ENCODE measurements at regions not wholly inside any gene's neighbourhood (a gene's known extent, or its start where the extent isn't known, plus 50 kb on each side); places are given as distances from the start of the nearest gene placed in this dataset.

GRCh38 chr4:100651499-100652175, 133.8 kb upstream of the EMCN start:
- no peaks in the 10 kb centered on the region for H3K36me3 ChIP-seq (ENCODE audit: control insufficient read depth, insufficient read depth, low read length)
- no peak for TF ChIP-seq CTCF (IDR thresholded peaks at IDR 0.05; ENCODE audit: insufficient read depth, low read depth, low read length)
- H3K4me3 ChIP-seq (ENCODE audit: low read depth, low read length), result no peak overlapping the region
- no peak for DNase-seq (ENCODE audit: low read depth)
- ChIA-PET POLR2A (no interaction called here), CTCF (no interaction called here)
- no peaks in the 10 kb centered on the region for H3K27me3 ChIP-seq (ENCODE audit: control insufficient read depth, insufficient read depth, low read length)

GRCh38 chr4:100649417-100649816, 131.6 kb upstream of the EMCN start:
- no peak for DNase-seq (ENCODE audit: low read depth)
- no peaks in the 10 kb centered on the region for H3K36me3 ChIP-seq (ENCODE audit: control insufficient read depth, insufficient read depth, low read length)
- ChIA-PET CTCF (no interaction called here), POLR2A (no interaction called here)
- no peaks in the 10 kb centered on the region for H3K27me3 ChIP-seq (ENCODE audit: control insufficient read depth, insufficient read depth, low read length)
- TF ChIP-seq CTCF (IDR thresholded peaks at IDR 0.05; ENCODE audit: insufficient read depth, low read depth, low read length), result no peak
- H3K4me3 ChIP-seq (ENCODE audit: low read depth, low read length), result no peak overlapping the region

GRCh38 chr4:100644150-100644549, 126.3 kb upstream of the EMCN start:
- no peak for DNase-seq (ENCODE audit: low read depth)
- H3K4me3 ChIP-seq (ENCODE audit: low read depth, low read length), result no peak overlapping the region
- H3K36me3 ChIP-seq (ENCODE audit: control insufficient read depth, insufficient read depth, low read length), result no peaks in the 10 kb centered on the region
- CTCF ChIA-PET, result no interaction called here
- no peak for TF ChIP-seq CTCF (IDR thresholded peaks at IDR 0.05; ENCODE audit: insufficient read depth, low read depth, low read length)
- no peaks in the 10 kb centered on the region for H3K27me3 ChIP-seq (ENCODE audit: control insufficient read depth, insufficient read depth, low read length)
- POLR2A ChIA-PET, result no interaction called here

GRCh38 chr4:100641336-100641735, 123.5 kb upstream of the EMCN start:
- TF ChIP-seq CTCF (IDR thresholded peaks at IDR 0.05; ENCODE audit: insufficient read depth, low read depth, low read length), result no peak
- DNase-seq (ENCODE audit: low read depth), result no peak
- ChIA-PET CTCF (no interaction called here), POLR2A (no interaction called here)
- Histone ChIP-seq H3K27me3 (ENCODE audit: control insufficient read depth, insufficient read depth, low read length) (no peaks in the 10 kb centered on the region), H3K4me3 (ENCODE audit: low read depth, low read length) (no peak overlapping the region), H3K36me3 (ENCODE audit: control insufficient read depth, insufficient read depth, low read length) (no peaks in the 10 kb centered on the region)

GRCh38 chr4:100635899-100636298, 118.1 kb upstream of the EMCN start:
- CTCF ChIA-PET, result no interaction called here

More at GRCh38 chr4:100635899-100636298, 118.1 kb upstream of the EMCN start:
- Histone ChIP-seq H3K4me3 (ENCODE audit: low read depth, low read length) (no peak overlapping the region), H3K36me3 (ENCODE audit: control insufficient read depth, insufficient read depth, low read length) (no peaks in the 10 kb centered on the region), H3K27me3 (ENCODE audit: control insufficient read depth, insufficient read depth, low read length) (no peaks in the 10 kb centered on the region)
- DNase-seq (ENCODE audit: low read depth), result no peak
- no peak for TF ChIP-seq CTCF (IDR thresholded peaks at IDR 0.05; ENCODE audit: insufficient read depth, low read depth, low read length)
- POLR2A ChIA-PET, result no interaction called here
